GM12878 (cell line): ENCODE measurements at regions not wholly inside any gene's neighbourhood (a gene's known extent, or its start where the extent isn't known, plus 50 kb on each side); places are given as distances from the start of the nearest gene placed in this dataset.

Experiments
- DPF2 ChIP-seq: fragments of 450-650 bp; IDR thresholded peaks from 2 replicates; pipeline ENCODE4 v1.6.1; 2017; ENCODE audit warnings: mild to moderate bottlenecking
- HCFC1 ChIP-seq: fragments of 150-350 bp; IDR thresholded peaks from 2 replicates; pipeline ENCODE4 v1.6.1; 2014; ENCODE audit warnings: low read length
- JUND ChIP-seq: IDR thresholded peaks from 2 replicates; pipeline ENCODE4 v1.6.1; 2012; ENCODE audit warnings: low read depth, mild to moderate bottlenecking, low read length, improper control_type of control experiment, moderate library complexity
- MEF2A ChIP-seq: IDR thresholded peaks from 2 replicates; pipeline ENCODE4 v1.6.1; 2011; ENCODE audit warnings: low read depth, mild to moderate bottlenecking, low read length, moderate library complexity; ENCODE audit not compliant: insufficient read depth
- MTA3 ChIP-seq: IDR thresholded peaks from 2 replicates; pipeline ENCODE4 v1.6.1; 2012; ENCODE audit warnings: low read length, inconsistent platforms, borderline replicate concordance
- NFYA ChIP-seq: IDR thresholded peaks from 2 replicates; pipeline ENCODE4 v1.6.1; 2011; ENCODE audit warnings: low read depth, mild to moderate bottlenecking, low read length, improper control_type of control experiment, borderline replicate concordance
- PML ChIP-seq: IDR thresholded peaks from 2 replicates; pipeline ENCODE4 v1.6.1; 2012; ENCODE audit warnings: low read length, inconsistent platforms
- ZZZ3 ChIP-seq: IDR thresholded peaks from 2 replicates; pipeline ENCODE4 v1.6.1; 2011; ENCODE audit warnings: low read depth; ENCODE audit not compliant: control insufficient read depth, insufficient read length
- TF ChIP-seq, protein P1 (sequence below): fragments of 450-650 bp; IDR thresholded peaks from 2 replicates; pipeline ENCODE4 v1.6.1; 2017; ENCODE audit warnings: mild to moderate bottlenecking, moderate library complexity
- TF ChIP-seq, protein P2 (sequence below): IDR thresholded peaks from 2 replicates; pipeline ENCODE4 v1.6.1; 2012; ENCODE audit warnings: low read length, inconsistent platforms
- TF ChIP-seq, protein P3 (sequence below): fragments of 450-650 bp; IDR thresholded peaks from 2 replicates; pipeline ENCODE4 v1.6.1; 2016; ENCODE audit warnings: mild to moderate bottlenecking, moderate library complexity, borderline replicate concordance

DNA sequence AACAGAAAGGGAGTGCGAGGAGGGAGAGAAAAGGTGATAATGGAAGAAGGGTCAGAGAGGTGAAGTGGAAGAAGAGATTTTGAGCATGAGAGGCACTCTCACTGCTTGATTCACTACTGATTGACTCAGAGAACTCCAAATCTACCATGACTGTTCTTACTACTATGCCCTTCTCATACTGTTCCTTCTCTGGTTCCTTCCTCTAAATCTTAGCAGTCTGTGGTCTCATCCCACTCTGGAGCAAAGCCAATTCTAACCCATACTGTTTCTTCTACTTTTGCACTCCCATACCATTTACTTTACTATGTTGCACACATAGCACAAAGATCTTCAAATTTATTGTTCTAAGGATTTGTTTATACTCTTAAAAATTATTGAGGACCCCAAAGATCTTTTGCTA is 100.8 kb downstream of the DTWD1 start (continued):
- TF ChIP-seq, protein P1, sequence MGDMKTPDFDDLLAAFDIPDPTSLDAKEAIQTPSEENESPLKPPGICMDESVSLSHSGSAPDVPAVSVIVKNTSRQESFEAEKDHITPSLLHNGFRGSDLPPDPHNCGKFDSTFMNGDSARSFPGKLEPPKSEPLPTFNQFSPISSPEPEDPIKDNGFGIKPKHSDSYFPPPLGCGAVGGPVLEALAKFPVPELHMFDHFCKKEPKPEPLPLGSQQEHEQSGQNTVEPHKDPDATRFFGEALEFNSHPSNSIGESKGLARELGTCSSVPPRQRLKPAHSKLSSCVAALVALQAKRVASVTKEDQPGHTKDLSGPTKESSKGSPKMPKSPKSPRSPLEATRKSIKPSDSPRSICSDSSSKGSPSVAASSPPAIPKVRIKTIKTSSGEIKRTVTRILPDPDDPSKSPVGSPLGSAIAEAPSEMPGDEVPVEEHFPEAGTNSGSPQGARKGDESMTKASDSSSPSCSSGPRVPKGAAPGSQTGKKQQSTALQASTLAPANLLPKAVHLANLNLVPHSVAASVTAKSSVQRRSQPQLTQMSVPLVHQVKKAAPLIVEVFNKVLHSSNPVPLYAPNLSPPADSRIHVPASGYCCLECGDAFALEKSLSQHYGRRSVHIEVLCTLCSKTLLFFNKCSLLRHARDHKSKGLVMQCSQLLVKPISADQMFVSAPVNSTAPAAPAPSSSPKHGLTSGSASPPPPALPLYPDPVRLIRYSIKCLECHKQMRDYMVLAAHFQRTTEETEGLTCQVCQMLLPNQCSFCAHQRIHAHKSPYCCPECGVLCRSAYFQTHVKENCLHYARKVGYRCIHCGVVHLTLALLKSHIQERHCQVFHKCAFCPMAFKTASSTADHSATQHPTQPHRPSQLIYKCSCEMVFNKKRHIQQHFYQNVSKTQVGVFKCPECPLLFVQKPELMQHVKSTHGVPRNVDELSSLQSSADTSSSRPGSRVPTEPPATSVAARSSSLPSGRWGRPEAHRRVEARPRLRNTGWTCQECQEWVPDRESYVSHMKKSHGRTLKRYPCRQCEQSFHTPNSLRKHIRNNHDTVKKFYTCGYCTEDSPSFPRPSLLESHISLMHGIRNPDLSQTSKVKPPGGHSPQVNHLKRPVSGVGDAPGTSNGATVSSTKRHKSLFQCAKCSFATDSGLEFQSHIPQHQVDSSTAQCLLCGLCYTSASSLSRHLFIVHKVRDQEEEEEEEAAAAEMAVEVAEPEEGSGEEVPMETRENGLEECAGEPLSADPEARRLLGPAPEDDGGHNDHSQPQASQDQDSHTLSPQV, result no peak
- TF ChIP-seq PML (no peak), DPF2 (no peak), NFYA (no peak), HCFC1 (no peak), MTA3 (no peak), MEF2A (no peak), ZZZ3 (no peak), JUND (no peak)
- TF ChIP-seq, protein P2, sequence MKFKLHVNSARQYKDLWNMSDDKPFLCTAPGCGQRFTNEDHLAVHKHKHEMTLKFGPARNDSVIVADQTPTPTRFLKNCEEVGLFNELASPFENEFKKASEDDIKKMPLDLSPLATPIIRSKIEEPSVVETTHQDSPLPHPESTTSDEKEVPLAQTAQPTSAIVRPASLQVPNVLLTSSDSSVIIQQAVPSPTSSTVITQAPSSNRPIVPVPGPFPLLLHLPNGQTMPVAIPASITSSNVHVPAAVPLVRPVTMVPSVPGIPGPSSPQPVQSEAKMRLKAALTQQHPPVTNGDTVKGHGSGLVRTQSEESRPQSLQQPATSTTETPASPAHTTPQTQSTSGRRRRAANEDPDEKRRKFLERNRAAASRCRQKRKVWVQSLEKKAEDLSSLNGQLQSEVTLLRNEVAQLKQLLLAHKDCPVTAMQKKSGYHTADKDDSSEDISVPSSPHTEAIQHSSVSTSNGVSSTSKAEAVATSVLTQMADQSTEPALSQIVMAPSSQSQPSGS, result no peak
- TF ChIP-seq, protein P3, sequence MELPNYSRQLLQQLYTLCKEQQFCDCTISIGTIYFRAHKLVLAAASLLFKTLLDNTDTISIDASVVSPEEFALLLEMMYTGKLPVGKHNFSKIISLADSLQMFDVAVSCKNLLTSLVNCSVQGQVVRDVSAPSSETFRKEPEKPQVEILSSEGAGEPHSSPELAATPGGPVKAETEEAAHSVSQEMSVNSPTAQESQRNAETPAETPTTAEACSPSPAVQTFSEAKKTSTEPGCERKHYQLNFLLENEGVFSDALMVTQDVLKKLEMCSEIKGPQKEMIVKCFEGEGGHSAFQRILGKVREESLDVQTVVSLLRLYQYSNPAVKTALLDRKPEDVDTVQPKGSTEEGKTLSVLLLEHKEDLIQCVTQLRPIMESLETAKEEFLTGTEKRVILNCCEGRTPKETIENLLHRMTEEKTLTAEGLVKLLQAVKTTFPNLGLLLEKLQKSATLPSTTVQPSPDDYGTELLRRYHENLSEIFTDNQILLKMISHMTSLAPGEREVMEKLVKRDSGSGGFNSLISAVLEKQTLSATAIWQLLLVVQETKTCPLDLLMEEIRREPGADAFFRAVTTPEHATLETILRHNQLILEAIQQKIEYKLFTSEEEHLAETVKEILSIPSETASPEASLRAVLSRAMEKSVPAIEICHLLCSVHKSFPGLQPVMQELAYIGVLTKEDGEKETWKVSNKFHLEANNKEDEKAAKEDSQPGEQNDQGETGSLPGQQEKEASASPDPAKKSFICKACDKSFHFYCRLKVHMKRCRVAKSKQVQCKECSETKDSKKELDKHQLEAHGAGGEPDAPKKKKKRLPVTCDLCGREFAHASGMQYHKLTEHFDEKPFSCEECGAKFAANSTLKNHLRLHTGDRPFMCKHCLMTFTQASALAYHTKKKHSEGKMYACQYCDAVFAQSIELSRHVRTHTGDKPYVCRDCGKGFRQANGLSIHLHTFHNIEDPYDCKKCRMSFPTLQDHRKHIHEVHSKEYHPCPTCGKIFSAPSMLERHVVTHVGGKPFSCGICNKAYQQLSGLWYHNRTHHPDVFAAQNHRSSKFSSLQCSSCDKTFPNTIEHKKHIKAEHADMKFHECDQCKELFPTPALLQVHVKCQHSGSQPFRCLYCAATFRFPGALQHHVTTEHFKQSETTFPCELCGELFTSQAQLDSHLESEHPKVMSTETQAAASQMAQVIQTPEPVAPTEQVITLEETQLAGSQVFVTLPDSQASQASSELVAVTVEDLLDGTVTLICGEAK, result no peak
